ENCODE measurements at regions not wholly inside any gene's neighbourhood (a gene's known extent, or its start where the extent isn't known, plus 50 kb on each side); places are given as distances from the start of the nearest gene placed in this dataset.

- TF ChIP-seq EP300 (IDR thresholded peaks at IDR 0.05) (no peak), CTCF (IDR thresholded peaks at IDR 0.05) (no peak), POLR2A (IDR thresholded peaks at IDR 0.05; ENCODE audit: low read length) (no peak)
Measured at GRCh38 chr1:194442901-194443575, 1256.6 kb upstream of the B3GALT2 start.

Data from A549 (cell line).